GM12878 (cell line): ENCODE measurements at regions not wholly inside any gene's neighbourhood (a gene's known extent, or its start where the extent isn't known, plus 50 kb on each side); places are given as distances from the start of the nearest gene placed in this dataset.
A peak's percentile ranks its signal among the peaks of the same experiment; 100 is the strongest.

Source experiments
- ATAC-seq: fragments of 200-7000 bp; cut with Tn5 transposase; 3 replicates; pipeline ENCODE4 v1.9.1; 2020; ENCODE audit warnings: mild to moderate bottlenecking, moderate library complexity
- BruUV-seq: library from RNA; stranded (reverse); fragments of 400-500 nt; replicated peaks from 2 replicates; lab custom pipeline; 2021; lab: Mats Ljungman, UMichigan
- CTCF ChIA-PET: fragments of 300-600 bp; sonication (Branson Sonifier 250); formaldehyde crosslinking; extraction: SDS; loops from one replicate; lab custom pipeline; 2021; ENCODE audit warnings: inconsistent platforms; lab: Yijun Ruan, JAX
- POLR2A ChIA-PET: fragments of 350-600 bp; formaldehyde crosslinking; extraction: SDS; loops from one replicate; lab custom pipeline; 2021; ENCODE audit warnings: inconsistent platforms; lab: Charles Lee
- RAD21 ChIA-PET: fragments of 300-600 bp; sonication (Branson Sonifier 250); formaldehyde crosslinking; loops from one replicate; lab custom pipeline; 2023; ENCODE audit warnings: antibody characterized with exemption; ENCODE audit not compliant: unreplicated experiment; lab: Charles Lee
- SMC1A ChIA-PET: fragments of 300-600 bp; sonication (Branson Sonifier 250); formaldehyde crosslinking; loops from one replicate; lab custom pipeline; 2023; ENCODE audit not compliant: unreplicated experiment, uncharacterized antibody; lab: Charles Lee
- DNase-seq: peaks from one replicate; pipeline ENCODE4 v3.0.0-alpha.2; 2011; ENCODE audit warnings: low read depth, low spot score
- FAIRE-seq: peaks from 3 replicates; lab custom pipeline; 2011; peaks lifted over from hg19 to GRCh38; lab: Jason Lieb, UNC
- H2AFZ ChIP-seq: 2 replicates; pipeline ENCODE4 v1.6.0; 2011; ENCODE audit warnings: low read depth, low read length, control low read depth; ENCODE audit not compliant: control insufficient read depth
- H3K27ac ChIP-seq: 2 replicates; pipeline ENCODE4 v1.5.1; 2011; ENCODE audit warnings: control low read depth; ENCODE audit not compliant: control insufficient read depth, insufficient read depth
- H3K27me3 ChIP-seq, 2 experiments: replicated peaks in 1 of 2; 2 replicates each; pipeline versions ENCODE4 v1.6.0 to v1.6.1; 2011; ENCODE audit warnings: low read length in 1 of 2; ENCODE audit not compliant: control insufficient read depth in 2 of 2, insufficient read depth in 2 of 2
- H3K36me3 ChIP-seq, 2 experiments: 2 replicates each; pipeline ENCODE4 v1.5.1; 2011; ENCODE audit warnings: low read length in 1 of 2; ENCODE audit not compliant: control insufficient read depth in 2 of 2, insufficient read depth in 2 of 2
- H3K4me1 ChIP-seq: 2 replicates; pipeline ENCODE4 v1.6.1; 2011; ENCODE audit warnings: mild to moderate bottlenecking, low read length, moderate library complexity, mixed read lengths; ENCODE audit not compliant: control insufficient read depth, insufficient read depth
- H3K4me2 ChIP-seq: 2 replicates; pipeline ENCODE4 v1.6.0; 2011; ENCODE audit warnings: control low read depth; ENCODE audit not compliant: control insufficient read depth, insufficient read depth
- H3K4me3 ChIP-seq: fragments of 200-600 bp; sonication (generic); 2 replicates; pipeline ENCODE4 v1.5.1; 2016
- H3K79me2 ChIP-seq: 2 replicates; pipeline ENCODE4 v1.6.0; 2011; ENCODE audit warnings: low read length; ENCODE audit not compliant: control insufficient read depth, insufficient read depth
- H3K9ac ChIP-seq: 2 replicates; pipeline ENCODE4 v1.8.0; 2011; ENCODE audit warnings: low read length, control low read depth, mixed read lengths; ENCODE audit not compliant: control insufficient read depth, insufficient read depth
- H3K9me3 ChIP-seq: replicated peaks from 3 replicates; pipeline ENCODE4 v1.5.1; 2011; ENCODE audit warnings: mild to moderate bottlenecking, low read length; ENCODE audit not compliant: control insufficient read depth, insufficient read depth
- H4K20me1 ChIP-seq: 2 replicates; pipeline ENCODE4 v1.6.0; 2011; ENCODE audit not compliant: control insufficient read depth, insufficient read depth
- CHD1 ChIP-seq: IDR thresholded peaks from 2 replicates; pipeline ENCODE4 v1.6.1; 2012; ENCODE audit warnings: low read depth, low read length, improper control_type of control experiment
- CTCF ChIP-seq, 3 experiments: IDR thresholded peaks in 2 of 3; conservative IDR thresholded peaks in 1 of 3; 2 replicates each; pipeline ENCODE4 v1.5.1; 2011; ENCODE audit warnings: low read depth in 3 of 3, low read length in 3 of 3, mild to moderate bottlenecking in 3 of 3, control low read depth in 2 of 3, moderate library complexity in 2 of 3, inconsistent platforms in 1 of 3, mixed read lengths in 1 of 3; ENCODE audit not compliant: control insufficient read depth in 2 of 3, insufficient read depth in 1 of 3; ENCODE audit errors: extremely low read depth in 1 of 3
- DPF2 ChIP-seq: fragments of 450-650 bp; IDR thresholded peaks from 2 replicates; pipeline ENCODE4 v1.6.1; 2017; ENCODE audit warnings: mild to moderate bottlenecking
- E2F8 ChIP-seq: fragments of 450-650 bp; IDR thresholded peaks from 2 replicates; pipeline ENCODE4 v1.6.1; 2018; ENCODE audit warnings: mild to moderate bottlenecking, low read depth, moderate library complexity; ENCODE audit not compliant: partially characterized antibody
- EED ChIP-seq: sonication (generic); IDR thresholded peaks from 2 replicates; pipeline ENCODE4 v1.6.1; 2016; ENCODE audit warnings: antibody characterized with exemption, low read depth
- ELK1 ChIP-seq: IDR thresholded peaks from 2 replicates; pipeline ENCODE4 v1.6.1; 2012; ENCODE audit warnings: low read depth, low read length, improper control_type of control experiment
- GATAD2B ChIP-seq: fragments of 450-650 bp; conservative IDR thresholded peaks from 2 replicates; pipeline ENCODE4 v1.6.1; 2017; ENCODE audit warnings: low read depth, mild to moderate bottlenecking, moderate library complexity
- HCFC1 ChIP-seq: fragments of 150-350 bp; IDR thresholded peaks from 2 replicates; pipeline ENCODE4 v1.6.1; 2014; ENCODE audit warnings: low read length
- HDGF ChIP-seq: fragments of 450-650 bp; IDR thresholded peaks from 2 replicates; pipeline ENCODE4 v1.6.1; 2016; ENCODE audit warnings: antibody characterized with exemption
- IKZF2 ChIP-seq, 2 experiments: fragments of 450-650 bp; IDR thresholded peaks; 2 replicates each; pipeline ENCODE4 v1.6.1; 2017; ENCODE audit warnings: mild to moderate bottlenecking in 2 of 2, moderate library complexity in 2 of 2
- IRF4 ChIP-seq: IDR thresholded peaks from 2 replicates; pipeline ENCODE4 v1.6.1; 2011; ENCODE audit warnings: low read depth, low read length
- MTA2 ChIP-seq: fragments of 450-650 bp; IDR thresholded peaks from 2 replicates; pipeline ENCODE4 v1.6.1; 2016; ENCODE audit warnings: low read depth, mild to moderate bottlenecking, moderate library complexity
- NBN ChIP-seq: fragments of 450-650 bp; IDR thresholded peaks from 2 replicates; pipeline ENCODE4 v1.6.1; 2016
- NFXL1 ChIP-seq: fragments of 450-650 bp; IDR thresholded peaks from 2 replicates; pipeline ENCODE4 v1.6.1; 2017; ENCODE audit warnings: antibody characterized with exemption, mild to moderate bottlenecking, borderline replicate concordance
- NR2F1 ChIP-seq: fragments of 450-650 bp; conservative IDR thresholded peaks from 2 replicates; pipeline ENCODE4 v1.6.1; 2017; ENCODE audit warnings: mild to moderate bottlenecking
- POLR2AphosphoS5 ChIP-seq: IDR thresholded peaks from 2 replicates; pipeline ENCODE4 v1.6.1; 2011; ENCODE audit warnings: mild to moderate bottlenecking, low read length, inconsistent platforms
- POU2F2 ChIP-seq: IDR thresholded peaks from 3 replicates; pipeline ENCODE4 v1.6.1; 2011; ENCODE audit warnings: low read depth, mild to moderate bottlenecking, low read length, borderline replicate concordance
- RBBP5 ChIP-seq: fragments of 200-600 bp; sonication (generic); conservative IDR thresholded peaks from 2 replicates; pipeline ENCODE4 v1.6.1; 2016
- SMAD1 ChIP-seq: fragments of 450-650 bp; IDR thresholded peaks from 2 replicates; pipeline ENCODE4 v1.6.1; 2018; ENCODE audit warnings: mild to moderate bottlenecking, low read depth; ENCODE audit not compliant: partially characterized antibody
- STAT1 ChIP-seq: fragments of 450-650 bp; conservative IDR thresholded peaks from 2 replicates; pipeline ENCODE4 v1.6.1; 2014; ENCODE audit warnings: antibody characterized with exemption, mild to moderate bottlenecking
- TBL1XR1 ChIP-seq: IDR thresholded peaks from 2 replicates; pipeline ENCODE4 v1.6.1; 2012; ENCODE audit warnings: low read depth, low read length, improper control_type of control experiment
- ZNF217 ChIP-seq: fragments of 450-650 bp; IDR thresholded peaks from 2 replicates; pipeline ENCODE4 v1.6.1; 2017; ENCODE audit warnings: antibody characterized with exemption, mild to moderate bottlenecking
- WGBS: methylation state at CpG from one replicate; pipeline ENCODE4 v1.1.6; 2016; ENCODE audit warnings: low lambda C conversion rate; ENCODE audit not compliant: insufficient replicate concordance, insufficient coverage; ENCODE audit errors: missing lambda C conversion rate; 5-methylcytosine and 5-hydroxymethylcytosine counted together
- in situ Hi-C: fragments of 300-500 bp; cut with MboI; formaldehyde crosslinking; loops from 9 replicates; pipeline ENCODE4 v1.14.3; 2018; ENCODE audit warnings: mixed read lengths
- intact Hi-C: fragments of 100-400 bp; cut with micrococcal nuclease; formaldehyde crosslinking; loops from one replicate; pipeline ENCODE4 v1.14.2; 2022; ENCODE audit not compliant: unreplicated experiment

GRCh38 chr5:113806904-113807303 is 293.4 kb downstream of the YTHDC2 start (continued):
- TF ChIP-seq HDGF (no peak), STAT1 (no peak), POU2F2 (no peak), ZNF217 (no peak), EED (no peak), POLR2AphosphoS5 (no peak), IKZF2 (IDR thresholded peaks at IDR 0.05) (no peak), GATAD2B (no peak), ELK1 (no peak), SMAD1 (no peak), NFXL1 (no peak), MTA2 (no peak)
- TF ChIP-seq, all 136 proteins: peak for 0

GRCh38 chr5:113807427-113807991 is 294.0 kb downstream of the YTHDC2 start:
- Histone ChIP-seq H3K79me2 (no peaks in the 10 kb centered on the region), H4K20me1 (no peaks in the 10 kb centered on the region), H3K4me2 (no peak overlapping the region), H3K27me3 (no peaks in the 10 kb centered on the region), H3K27ac (no peak overlapping the region), H3K36me3 (no peaks in the 10 kb centered on the region), H3K9ac (no peak overlapping the region), H3K4me1 (no peaks in the 10 kb centered on the region), H2AFZ (no peak overlapping the region), H3K4me3 (no peak overlapping the region), H3K9me3 (no peaks in the 10 kb centered on the region; the same call in 2 of the 3 replicates)
- 36% methylated on average over 7 of the region's 7 CpGs for WGBS
- ChIA-PET POLR2A (no interaction called here), CTCF (interaction anchor here (0.8 to 1.3 kb wide), 3 partner anchors 9 to 211 kb away, joined by 3 read pairs; no protein-coding TSS in a partner anchor), SMC1A (interaction anchor here (0.7 to 1.4 kb wide), 3 partner anchors 9 to 56 kb away, joined by 3 read pairs; no protein-coding TSS in a partner anchor), RAD21 (no interaction called here)
- ATAC-seq (peak; percentile 47; the same call in 2 of the 3 replicates), DNase-seq (no peak), FAIRE-seq (no peak)
- in situ Hi-C loops, result no loop called here
- intact Hi-C loops, result no loop called here
- BruUV-seq, result no TSS peak
- TF ChIP-seq HCFC1 (no peak), E2F8 (no peak), CHD1 (no peak), NBN (no peak), CTCF (IDR thresholded peaks at IDR 0.05 in 2 of 3, conservative IDR thresholded peaks at IDR 0.05 in 1 of 3; ENCODE audit: control insufficient read depth in 2 of 3, extremely low read depth in 1 of 3, insufficient read depth in 1 of 3, low read depth in 3 of 3, low read length in 3 of 3) (no peak), DPF2 (no peak), NR2F1 (no peak), TBL1XR1 (no peak), IRF4 (no peak), RBBP5 (no peak), IKZF2 (IDR thresholded peaks at IDR 0.05) (no peak)
